ENCODE measurements at regions not wholly inside any gene's neighbourhood (a gene's known extent, or its start where the extent isn't known, plus 50 kb on each side); places are given as distances from the start of the nearest gene placed in this dataset.
"Not testable (repeated sequence)": the region's sequence is repeated elsewhere in the genome, so short reads cannot be mapped to it uniquely, and the experiment has no call there.

DNA sequence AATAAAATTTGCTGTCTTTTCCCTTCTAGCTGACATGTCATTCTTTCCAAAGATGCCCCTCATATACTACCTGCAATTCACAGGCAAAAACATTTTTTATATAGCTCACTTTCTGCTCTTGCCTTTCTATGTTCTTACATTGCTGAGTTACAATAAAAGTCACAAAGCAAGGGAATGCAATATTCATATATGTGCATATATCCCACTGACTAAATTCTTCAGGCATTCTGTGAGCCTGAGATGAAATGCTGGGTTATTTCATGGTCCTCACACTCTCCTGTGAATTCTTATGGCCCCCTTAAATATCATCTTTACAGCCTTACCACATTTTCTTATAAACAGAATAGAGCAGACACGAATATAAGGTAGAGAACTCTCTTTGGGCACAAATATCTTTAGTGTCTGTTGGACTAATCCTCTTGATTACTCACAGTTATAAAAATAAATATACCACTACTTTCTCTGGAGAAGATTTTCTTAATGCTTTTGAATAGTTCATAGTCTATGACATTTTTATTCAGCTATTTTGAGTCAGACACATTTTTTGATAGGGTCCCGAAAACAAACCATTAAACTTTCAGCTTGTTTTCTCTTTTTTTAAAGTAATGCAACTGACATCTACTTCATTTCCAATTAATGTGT lies 84.1 kb upstream of the H2AZ1 start:
- Mint-ChIP-seq H3K4me1 (no peaks in the 10 kb centered on the region), H3K27me3 (no peaks in the 10 kb centered on the region), H3K9me3 (peaks cover 7% of the 10 kb centered on the region), H3K27ac (no peak overlapping the region), H3K36me3 (ENCODE audit: low read depth) (no peaks in the 10 kb centered on the region), H3K4me3 (no peak overlapping the region)
- ATAC-seq (no peak), DNase-seq (no peak)

DNA sequence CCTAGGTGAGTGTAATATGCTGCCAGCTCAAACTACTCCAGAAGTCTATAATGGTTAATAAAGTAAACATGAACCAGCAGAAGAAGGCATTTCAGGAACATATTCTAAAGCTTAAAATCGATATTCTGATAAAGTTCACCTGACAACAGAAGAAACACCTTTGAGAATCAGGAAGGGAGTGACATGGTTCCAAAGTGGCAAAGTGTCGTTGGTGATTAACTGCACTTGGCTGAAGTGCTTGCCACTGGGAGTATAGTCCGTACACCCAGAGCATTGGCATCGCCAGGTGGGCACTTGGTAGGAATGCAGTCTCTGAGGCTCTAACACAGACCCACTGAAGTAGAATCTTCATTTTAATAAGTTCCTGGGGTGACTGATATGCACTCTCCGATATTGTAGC lies 76.0 kb upstream of the H2AZ1 start:
- DNase-seq (no peak), ATAC-seq (no peak)
- Mint-ChIP-seq H3K9me3 (no peaks in the 10 kb centered on the region), H3K4me1 (no peaks in the 10 kb centered on the region), H3K4me3 (no peak overlapping the region), H3K27me3 (peaks cover 7% of the 10 kb centered on the region), H3K27ac (no peak overlapping the region), H3K36me3 (ENCODE audit: low read depth) (no peaks in the 10 kb centered on the region)

DNA sequence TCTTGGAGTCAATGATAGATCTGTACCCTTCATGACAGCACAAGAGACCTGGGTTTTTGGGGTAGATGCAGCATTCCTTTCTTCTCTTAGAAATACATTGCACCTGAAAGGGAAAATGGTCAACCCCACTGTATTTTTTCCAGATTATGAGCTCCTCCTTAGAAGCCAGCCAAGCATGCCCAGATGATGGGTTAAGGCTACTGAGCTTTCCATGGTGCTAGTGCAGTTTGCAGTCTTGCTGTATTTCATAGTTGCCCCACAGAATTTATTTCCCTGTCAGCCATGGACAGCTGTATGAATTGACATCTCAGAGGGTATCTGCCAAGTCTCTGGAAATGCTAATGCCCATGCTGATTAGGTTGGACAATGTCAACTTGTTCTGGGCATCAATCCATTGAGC lies 73.7 kb upstream of the H2AZ1 start:
- DNase-seq, result no peak
- no peak for ATAC-seq
- no peaks in the 10 kb centered on the region for H3K9me3 Mint-ChIP-seq
- H3K4me3 Mint-ChIP-seq, result no peak overlapping the region
- no peaks in the 10 kb centered on the region for H3K36me3 Mint-ChIP-seq (ENCODE audit: low read depth)
- H3K27me3 Mint-ChIP-seq, result peaks cover 7% of the 10 kb centered on the region
- no peaks in the 10 kb centered on the region for H3K4me1 Mint-ChIP-seq
- no peak overlapping the region for H3K27ac Mint-ChIP-seq

DNA sequence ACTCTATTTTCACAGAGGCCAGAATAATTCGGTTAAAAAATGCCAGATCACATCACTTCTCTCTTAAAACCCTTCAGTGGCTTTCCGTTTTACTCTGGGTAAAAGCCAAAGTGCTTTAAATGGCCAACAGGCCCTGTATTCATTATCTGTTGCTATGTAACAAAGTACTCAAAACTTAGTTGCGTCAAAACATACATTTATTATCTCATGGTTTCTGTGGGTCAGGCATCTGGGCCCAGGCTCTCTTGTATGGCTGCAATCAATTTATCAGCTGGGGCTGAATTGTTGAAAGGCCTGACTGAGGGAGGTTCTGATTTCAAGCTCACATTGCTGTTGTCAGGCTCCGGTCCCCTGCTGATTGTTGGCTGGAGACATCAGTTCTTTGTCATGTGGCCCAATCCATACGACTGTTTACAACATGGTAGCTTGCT lies 72.7 kb upstream of the H2AZ1 start:
- peaks cover 5% of the 10 kb centered on the region for H3K4me1 Mint-ChIP-seq
- H3K4me3 Mint-ChIP-seq, result no peak overlapping the region
- DNase-seq (no peak), ATAC-seq (no peak)
- no peaks in the 10 kb centered on the region for H3K9me3 Mint-ChIP-seq
- H3K27ac Mint-ChIP-seq, result no peak overlapping the region
- H3K36me3 Mint-ChIP-seq (ENCODE audit: low read depth), result no peaks in the 10 kb centered on the region
- H3K27me3 Mint-ChIP-seq, result peaks cover 7% of the 10 kb centered on the region

DNA sequence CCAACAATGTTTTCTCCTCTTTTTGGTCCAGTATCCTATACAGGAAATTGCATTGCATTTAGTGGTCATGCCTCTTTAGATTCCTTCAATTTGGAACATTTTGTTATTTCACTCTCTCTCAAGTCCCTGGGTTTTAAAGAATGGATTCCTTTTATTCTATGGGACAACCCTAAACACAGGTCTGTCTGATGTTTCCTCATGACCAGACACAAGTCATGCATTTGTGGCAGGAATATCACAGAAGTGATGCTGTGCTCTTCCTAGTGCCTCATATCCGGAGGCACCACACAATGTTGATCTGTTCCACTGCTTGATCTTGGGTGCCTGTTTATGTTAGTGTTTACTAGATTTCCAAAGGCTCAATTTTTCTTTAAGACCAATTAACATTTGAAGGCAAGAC lies 69.7 kb upstream of the H2AZ1 start:
- Mint-ChIP-seq H3K4me1 (peaks cover 8% of the 10 kb centered on the region), H3K36me3 (ENCODE audit: low read depth) (no peaks in the 10 kb centered on the region), H3K9me3 (no peaks in the 10 kb centered on the region), H3K4me3 (no peak overlapping the region), H3K27ac (no peak overlapping the region), H3K27me3 (peaks cover 9% of the 10 kb centered on the region)
- ATAC-seq, result no peak
- no peak for DNase-seq

DNA sequence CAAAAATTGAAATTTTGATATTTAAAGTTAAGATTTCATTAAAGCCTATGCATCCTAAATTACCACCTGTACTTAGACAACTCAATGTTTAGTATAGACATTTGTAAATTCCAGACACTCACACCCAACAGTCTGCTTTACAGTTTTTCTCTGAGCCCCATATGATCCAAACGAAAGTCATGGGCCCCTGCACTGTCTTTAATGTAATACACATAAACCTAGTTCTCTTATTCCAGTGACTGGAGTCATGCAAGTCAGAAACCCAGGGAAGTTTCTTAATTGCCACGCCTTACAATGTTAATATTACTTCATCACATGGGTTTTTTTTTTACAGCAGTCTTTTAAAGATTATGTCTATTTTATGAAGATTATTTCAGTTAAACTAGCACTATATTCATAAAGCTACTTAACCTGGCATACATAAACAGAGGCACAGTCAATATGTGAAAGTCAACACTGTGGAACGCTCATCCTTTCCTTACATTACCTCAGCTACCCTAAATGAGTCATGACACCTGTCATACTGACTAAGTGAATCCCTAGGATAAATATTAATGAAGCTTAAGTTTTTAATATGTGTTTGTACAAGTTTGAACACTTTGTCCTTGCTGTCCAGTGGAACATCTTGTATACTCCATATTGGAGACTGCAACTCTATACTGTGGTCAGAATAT lies 67.7 kb upstream of the H2AZ1 start:
- H3K36me3 Mint-ChIP-seq (ENCODE audit: low read depth), result no peaks in the 10 kb centered on the region
- peaks cover 8% of the 10 kb centered on the region for H3K27me3 Mint-ChIP-seq
- H3K27ac Mint-ChIP-seq, result no peak overlapping the region
- no peak overlapping the region for H3K4me3 Mint-ChIP-seq
- ATAC-seq, result peak; percentile 86
- DNase-seq, result no peak
- H3K4me1 Mint-ChIP-seq, result peaks cover 8% of the 10 kb centered on the region
- H3K9me3 Mint-ChIP-seq, result no peaks in the 10 kb centered on the region

DNA sequence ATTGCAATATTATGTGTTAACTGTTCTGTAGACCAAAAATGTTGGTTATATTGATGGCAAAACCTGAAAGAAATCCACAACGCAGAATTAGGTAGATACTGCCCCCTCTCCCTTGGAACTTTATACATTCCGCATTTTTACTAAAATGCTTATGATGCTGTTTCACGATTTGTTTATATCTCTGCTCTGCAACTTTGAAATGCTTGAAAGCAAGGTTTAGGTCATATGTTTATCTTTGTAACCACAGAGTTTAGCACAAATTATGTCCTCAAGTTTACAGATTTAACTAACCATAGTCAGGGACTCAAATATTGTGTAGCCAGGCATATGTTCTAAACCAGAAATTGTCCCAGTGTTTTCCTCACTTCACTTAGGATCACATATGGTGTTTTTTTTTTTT lies 66.1 kb upstream of the H2AZ1 start:
- no peak for DNase-seq
- Mint-ChIP-seq H3K4me3 (no peak overlapping the region), H3K27me3 (peaks cover 3% of the 10 kb centered on the region), H3K36me3 (ENCODE audit: low read depth) (no peaks in the 10 kb centered on the region), H3K27ac (no peak overlapping the region), H3K9me3 (no peaks in the 10 kb centered on the region), H3K4me1 (peaks cover 8% of the 10 kb centered on the region)
- no peak for ATAC-seq

DNA sequence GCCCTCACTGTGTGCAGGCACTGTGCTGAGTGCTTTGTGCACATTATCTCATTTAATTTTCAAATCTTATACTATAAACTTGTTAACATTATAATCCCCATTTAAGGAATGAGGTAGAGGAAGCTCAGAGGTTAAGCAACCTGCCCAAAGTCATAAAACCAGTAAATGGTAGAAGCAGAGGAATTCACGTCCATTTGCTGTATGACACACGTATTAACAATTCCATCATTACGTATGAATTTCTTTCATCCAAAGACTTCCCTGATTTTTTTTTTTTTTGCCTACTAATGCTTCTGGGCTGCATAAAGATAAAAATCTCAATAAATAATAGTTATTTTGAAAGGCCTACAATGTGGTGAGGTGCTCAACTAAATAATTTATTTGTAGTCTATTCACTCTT lies 64.5 kb upstream of the H2AZ1 start:
- ATAC-seq, result no peak
- Mint-ChIP-seq H3K27me3 (peaks cover 3% of the 10 kb centered on the region), H3K27ac (no peak overlapping the region), H3K9me3 (no peaks in the 10 kb centered on the region), H3K36me3 (ENCODE audit: low read depth) (no peaks in the 10 kb centered on the region), H3K4me3 (no peak overlapping the region), H3K4me1 (peaks cover 8% of the 10 kb centered on the region)
- no peak for DNase-seq

DNA sequence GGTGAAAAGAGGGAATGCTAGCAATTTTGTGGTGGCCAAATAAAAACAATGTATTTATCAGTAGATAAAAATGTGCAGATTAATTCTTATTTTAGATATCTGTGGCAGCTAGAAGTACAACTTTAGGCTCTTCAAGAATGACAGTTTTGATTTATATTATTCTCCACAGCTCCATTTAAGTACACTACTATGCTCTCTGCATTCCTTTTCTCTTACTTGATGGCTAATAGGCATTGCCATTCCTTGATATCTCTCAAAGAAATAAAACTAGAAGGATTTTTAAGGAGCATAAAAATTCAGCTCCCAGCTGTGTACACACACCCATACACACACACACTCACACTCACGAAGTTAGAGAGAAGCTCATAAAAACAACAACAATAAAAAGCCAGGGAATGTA lies 59.4 kb upstream of the H2AZ1 start:
- H3K27me3 Mint-ChIP-seq, result peaks cover 1% of the 10 kb centered on the region
- no peaks in the 10 kb centered on the region for H3K36me3 Mint-ChIP-seq (ENCODE audit: low read depth)
- no peak for DNase-seq
- H3K9me3 Mint-ChIP-seq, result no peaks in the 10 kb centered on the region
- no peak overlapping the region for H3K4me3 Mint-ChIP-seq
- no peak for ATAC-seq
- H3K27ac Mint-ChIP-seq, result no peak overlapping the region
- H3K4me1 Mint-ChIP-seq, result no peaks in the 10 kb centered on the region

DNA sequence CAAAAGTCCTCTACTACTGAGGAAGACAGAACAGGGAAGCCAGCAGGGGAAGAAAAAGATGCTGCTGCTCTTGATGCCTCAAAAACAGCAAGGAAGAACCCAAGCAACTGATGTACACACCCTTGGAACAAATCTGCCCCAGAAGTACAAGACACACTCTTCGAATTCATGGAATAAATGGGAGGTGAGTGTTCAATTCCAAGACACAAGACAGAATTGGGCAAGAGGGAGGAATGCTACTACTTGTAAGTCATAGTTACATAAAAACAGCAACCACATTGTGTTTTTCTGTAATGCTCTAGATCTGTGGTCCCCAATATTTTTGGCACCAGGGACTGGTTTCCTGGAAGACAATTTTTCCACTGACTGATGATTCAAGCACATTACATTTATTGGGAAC lies 58.0 kb upstream of the H2AZ1 start:
- no peaks in the 10 kb centered on the region for H3K4me1 Mint-ChIP-seq
- DNase-seq (no peak), ATAC-seq (no peak)
- no peak overlapping the region for H3K4me3 Mint-ChIP-seq
- H3K36me3 Mint-ChIP-seq (ENCODE audit: low read depth), result no peaks in the 10 kb centered on the region
- no peak overlapping the region for H3K27ac Mint-ChIP-seq
- no peaks in the 10 kb centered on the region for H3K9me3 Mint-ChIP-seq
- H3K27me3 Mint-ChIP-seq, result no peaks in the 10 kb centered on the region

DNA sequence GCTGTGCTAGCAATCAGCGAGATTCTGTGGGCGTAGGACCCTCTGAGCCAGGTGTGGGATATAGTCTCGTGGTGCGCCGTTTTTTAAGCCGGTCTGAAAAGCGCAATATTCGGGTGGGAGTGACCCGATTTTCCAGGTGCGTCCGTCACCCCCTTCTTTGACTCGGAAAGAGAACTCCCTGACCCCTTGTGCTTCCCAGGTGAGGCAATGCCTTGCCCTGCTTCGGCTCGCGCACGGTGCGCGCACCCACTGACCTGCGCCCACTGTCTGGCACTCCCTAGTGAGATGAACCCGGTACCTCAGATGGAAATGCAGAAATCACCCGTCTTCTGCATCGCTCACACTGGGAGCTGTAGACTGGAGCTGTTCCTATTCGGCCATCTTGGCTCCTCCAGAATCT lies 56.1 kb upstream of the H2AZ1 start:
- not testable (repeated sequence) for H3K9me3 Mint-ChIP-seq; H3K4me3 Mint-ChIP-seq; H3K27me3 Mint-ChIP-seq; DNase-seq; ATAC-seq; H3K27ac Mint-ChIP-seq; H3K36me3 Mint-ChIP-seq (ENCODE audit: low read depth); H3K4me1 Mint-ChIP-seq

Measured in activated naive CD8-positive, alpha-beta T cell treated with anti-CD3 and anti-CD28 coated beads, Interleukin-2, amount 50 U/mL, for 24 hours (primary cell).